ENCODE measurements at regions not wholly inside any gene's neighbourhood (a gene's known extent, or its start where the extent isn't known, plus 50 kb on each side); places are given as distances from the start of the nearest gene placed in this dataset.

DNA sequence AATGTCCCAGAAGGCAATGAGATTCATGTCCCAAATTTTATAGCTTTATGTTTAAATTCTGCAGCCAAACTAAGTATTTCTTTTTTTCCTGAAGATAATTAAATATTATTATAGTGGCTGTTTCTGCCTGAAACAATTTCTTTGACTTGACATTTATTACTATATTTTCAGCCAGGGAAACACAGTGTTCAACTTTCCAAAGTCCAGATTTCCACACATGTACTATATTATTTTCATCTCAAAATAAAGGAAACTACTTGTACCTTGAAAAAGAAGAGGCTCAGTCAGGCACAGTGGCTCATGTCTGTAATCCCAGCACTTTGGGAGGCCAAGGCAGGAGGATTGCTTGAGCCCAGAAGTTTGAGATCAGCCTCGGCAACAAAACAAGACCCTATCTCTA, 77.8 kb upstream of the BTG1 start:
- no peak overlapping the region for H3K4me3 ChIP-seq (ENCODE audit: low read length in 2 of 2)

DNA sequence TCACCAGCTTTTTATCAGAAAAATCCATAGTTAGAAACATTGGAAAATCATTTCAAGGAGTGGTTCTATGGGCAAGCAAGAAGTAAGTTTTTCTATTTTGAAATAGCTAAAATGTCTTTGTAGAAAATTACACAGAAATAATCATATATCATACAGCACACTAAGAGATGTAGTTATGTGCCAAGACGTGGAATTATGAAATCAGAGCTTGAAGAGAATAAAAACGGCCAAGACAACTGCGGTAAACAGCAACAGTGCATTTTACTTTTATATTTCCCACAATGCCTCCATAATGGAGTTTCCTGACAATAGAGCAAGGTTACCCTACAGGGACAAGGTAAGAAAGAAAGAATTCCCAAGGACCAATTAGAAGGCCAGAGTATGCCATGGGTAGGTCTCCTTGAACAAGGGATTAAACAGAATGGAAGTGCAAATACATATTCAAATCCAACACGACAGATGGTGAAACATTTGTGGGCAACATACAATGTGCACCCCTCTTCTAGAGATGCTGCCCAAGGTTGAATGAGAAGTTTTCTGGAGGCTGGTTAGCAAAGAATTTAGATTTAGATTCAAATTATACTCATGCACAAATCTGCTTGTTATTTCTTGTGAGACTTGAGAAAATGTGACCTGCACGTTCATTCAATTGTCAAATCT, 76.1 kb upstream of the BTG1 start:
- 72 to 77% methylated on average over 5 of the region's 5 CpGs for WGBS, 2 donors
- Histone ChIP-seq H3K9me3 (ENCODE audit: control insufficient read depth, low read length) (no peaks in the 10 kb centered on the region), H3K27me3 (ENCODE audit: control insufficient read depth in 1 of 2, insufficient read depth in 2 of 2, low read length in 1 of 2) (no peaks in the 10 kb centered on the region), H3K36me3 (ENCODE audit: control insufficient read depth in 1 of 2, insufficient read depth in 2 of 2, low read length in 1 of 2) (no peaks in the 10 kb centered on the region), H3K4me3 (ENCODE audit: low read length in 2 of 2) (no peak overlapping the region), H3K27ac (ENCODE audit: low read depth in 1 of 2, low read length in 2 of 2) (no peak overlapping the region), H3K4me1 (ENCODE audit: control insufficient read depth in 1 of 2, insufficient read depth in 2 of 2, low read length in 2 of 2) (peaks cover 0 to 2% of the 10 kb centered on the region in 2 donors)
- DNase-seq (no peak), ATAC-seq (ENCODE audit: low FRiP score) (no peak)
- intact Hi-C loops (cut with DNase I) = no loop called here

More for the DNA sequence above, 77.8 kb upstream of the BTG1 start:
- peaks cover 0 to 2% of the 10 kb centered on the region in 2 donors for H3K4me1 ChIP-seq (ENCODE audit: control insufficient read depth in 1 of 2, insufficient read depth in 2 of 2, low read length in 2 of 2)
- DNase-seq (no peak), ATAC-seq (ENCODE audit: low FRiP score) (no peak)
- H3K27ac ChIP-seq (ENCODE audit: low read depth in 1 of 2, low read length in 2 of 2) = no peak overlapping the region
- no peaks in the 10 kb centered on the region for H3K36me3 ChIP-seq (ENCODE audit: control insufficient read depth in 1 of 2, insufficient read depth in 2 of 2, low read length in 1 of 2)
- WGBS, 2 donors = 63 to 71% methylated on average over 1 of the region's 1 CpG
- intact Hi-C loops (cut with DNase I) = no loop called here
- no peaks in the 10 kb centered on the region for H3K9me3 ChIP-seq (ENCODE audit: control insufficient read depth, low read length)
- H3K27me3 ChIP-seq (ENCODE audit: control insufficient read depth in 1 of 2, insufficient read depth in 2 of 2, low read length in 1 of 2) = no peaks in the 10 kb centered on the region

DNA sequence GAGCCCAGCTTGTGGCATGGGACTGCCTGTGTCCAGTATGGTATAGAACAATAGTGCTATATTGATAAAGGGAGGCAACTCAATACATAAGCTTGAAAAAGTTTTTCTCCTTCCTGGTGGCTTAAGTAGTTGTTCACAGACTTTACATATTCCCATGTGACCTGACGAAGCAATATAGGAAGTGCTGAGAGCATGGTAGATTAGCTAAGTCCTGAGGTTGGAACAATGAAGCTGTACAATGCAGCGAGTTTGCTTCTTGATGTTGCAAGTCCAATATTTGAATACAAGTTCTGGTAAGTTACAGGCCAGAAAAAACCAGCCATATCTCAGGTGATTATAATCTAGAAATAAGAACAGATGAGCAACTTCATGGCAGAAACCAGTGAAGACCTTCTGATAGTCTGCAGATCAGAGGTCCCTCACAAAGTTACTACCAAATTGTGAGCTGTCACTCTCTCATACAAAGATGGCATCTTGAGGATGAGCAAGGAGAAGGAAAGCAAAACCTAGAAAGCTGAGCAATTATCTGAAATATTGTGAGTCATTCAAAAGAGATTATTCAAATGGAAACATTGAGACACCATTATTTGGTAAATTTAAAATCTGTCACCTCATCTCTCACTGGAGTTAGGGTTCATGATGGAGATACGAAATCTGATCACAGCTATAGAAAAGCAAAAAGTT, 72.9 kb upstream of the BTG1 start:
- no peak overlapping the region for H3K4me3 ChIP-seq (ENCODE audit: low read length in 2 of 2)

DNA sequence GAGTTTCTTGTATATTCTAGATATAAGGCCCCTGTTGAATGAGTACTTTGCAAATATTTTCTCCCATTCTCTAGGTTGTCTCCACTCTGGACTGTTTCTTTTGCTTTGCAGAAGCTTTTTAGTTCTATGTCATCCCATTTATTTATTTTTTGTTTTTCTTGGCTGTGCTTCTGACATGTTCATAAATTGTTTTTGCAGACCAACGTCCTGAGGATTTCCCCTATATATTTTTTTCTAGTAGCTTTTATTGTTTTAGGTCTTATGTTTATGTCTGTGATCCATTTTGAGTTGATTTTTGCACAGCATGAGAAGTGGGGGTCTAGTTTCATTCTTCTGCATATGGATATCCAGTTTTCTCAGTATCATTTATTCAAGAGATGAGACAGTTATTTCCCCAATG, 70.4 kb upstream of the BTG1 start:
- no peak for ATAC-seq (ENCODE audit: low FRiP score)

More for the DNA sequence above, 72.9 kb upstream of the BTG1 start:
- intact Hi-C loops (cut with DNase I) = no loop called here
- 95 to 96% methylated on average over 3 of the region's 3 CpGs for WGBS, 2 donors
- ATAC-seq (ENCODE audit: low FRiP score) (no peak), DNase-seq (no peak)
- Histone ChIP-seq H3K27me3 (ENCODE audit: control insufficient read depth in 1 of 2, insufficient read depth in 2 of 2, low read length in 1 of 2) (no peaks in the 10 kb centered on the region), H3K36me3 (ENCODE audit: control insufficient read depth in 1 of 2, insufficient read depth in 2 of 2, low read length in 1 of 2) (no peaks in the 10 kb centered on the region), H3K27ac (ENCODE audit: low read depth in 1 of 2, low read length in 2 of 2) (no peak overlapping the region), H3K9me3 (ENCODE audit: control insufficient read depth, low read length) (no peaks in the 10 kb centered on the region), H3K4me1 (ENCODE audit: control insufficient read depth in 1 of 2, insufficient read depth in 2 of 2, low read length in 2 of 2) (no peaks in the 10 kb centered on the region)

DNA sequence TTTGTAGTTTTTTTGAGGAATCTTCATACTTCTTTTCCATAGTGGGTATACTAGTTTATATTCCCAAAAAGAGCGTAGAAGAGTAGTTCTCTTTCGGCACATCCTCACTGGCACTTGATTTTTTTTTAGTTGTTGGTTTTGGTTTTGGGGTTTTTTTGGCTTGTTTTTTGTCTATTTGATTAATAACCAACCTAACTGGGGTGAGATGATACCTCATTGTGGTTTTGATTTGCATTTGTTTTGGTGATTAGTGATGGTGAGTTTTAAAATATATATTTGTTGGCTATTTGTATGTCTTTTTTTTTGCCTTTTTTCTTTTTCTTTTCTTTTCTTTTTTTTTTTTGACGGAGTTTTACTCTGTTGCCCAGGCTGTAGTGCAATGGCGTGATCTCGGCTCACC, 69.7 kb upstream of the BTG1 start:
- 99% methylated on average over 5 of the region's 5 CpGs for WGBS, 2 donors
- no peaks in the 10 kb centered on the region for H3K27me3 ChIP-seq (ENCODE audit: control insufficient read depth in 1 of 2, insufficient read depth in 2 of 2, low read length in 1 of 2)
- no peak for ATAC-seq (ENCODE audit: low FRiP score)

More for the DNA sequence above, 70.4 kb upstream of the BTG1 start:
- no peaks in the 10 kb centered on the region for H3K36me3 ChIP-seq (ENCODE audit: control insufficient read depth in 1 of 2, insufficient read depth in 2 of 2, low read length in 1 of 2)
- DNase-seq = no peak
- H3K4me1 ChIP-seq (ENCODE audit: control insufficient read depth in 1 of 2, insufficient read depth in 2 of 2, low read length in 2 of 2) = no peaks in the 10 kb centered on the region
- peaks cover 1% of the 10 kb centered on the region for H3K9me3 ChIP-seq (ENCODE audit: control insufficient read depth, low read length)
- H3K27ac ChIP-seq (ENCODE audit: low read depth in 1 of 2, low read length in 2 of 2) = no peak overlapping the region
- intact Hi-C loops (cut with DNase I) = no loop called here
- no peaks in the 10 kb centered on the region for H3K27me3 ChIP-seq (ENCODE audit: control insufficient read depth in 1 of 2, insufficient read depth in 2 of 2, low read length in 1 of 2)
- 0 to 2% methylated on average over 1 of the region's 1 CpG for WGBS, 2 donors
- no peak overlapping the region for H3K4me3 ChIP-seq (ENCODE audit: low read length in 2 of 2)

GRCh38 chr12:92213166-92213565, 67.5 kb upstream of the BTG1 start:
- ATAC-seq (ENCODE audit: low FRiP score) (no peak), DNase-seq (no peak)
- Histone ChIP-seq H3K27me3 (ENCODE audit: control insufficient read depth in 1 of 2, insufficient read depth in 2 of 2, low read length in 1 of 2) (no peaks in the 10 kb centered on the region), H3K36me3 (ENCODE audit: control insufficient read depth in 1 of 2, insufficient read depth in 2 of 2, low read length in 1 of 2) (no peaks in the 10 kb centered on the region), H3K4me1 (ENCODE audit: control insufficient read depth in 1 of 2, insufficient read depth in 2 of 2, low read length in 2 of 2) (no peaks in the 10 kb centered on the region), H3K4me3 (ENCODE audit: low read length in 2 of 2) (no peak overlapping the region), H3K9me3 (ENCODE audit: control insufficient read depth, low read length) (peaks cover 1% of the 10 kb centered on the region), H3K27ac (ENCODE audit: low read depth in 1 of 2, low read length in 2 of 2) (no peak overlapping the region)
- WGBS, 2 donors = 84 to 89% methylated on average over 2 of the region's 2 CpGs
- intact Hi-C loops (cut with DNase I) = no loop called here

More for the DNA sequence above, 69.7 kb upstream of the BTG1 start:
- Histone ChIP-seq H3K27ac (ENCODE audit: low read depth in 1 of 2, low read length in 2 of 2) (no peak overlapping the region), H3K36me3 (ENCODE audit: control insufficient read depth in 1 of 2, insufficient read depth in 2 of 2, low read length in 1 of 2) (no peaks in the 10 kb centered on the region), H3K4me1 (ENCODE audit: control insufficient read depth in 1 of 2, insufficient read depth in 2 of 2, low read length in 2 of 2) (no peaks in the 10 kb centered on the region), H3K9me3 (ENCODE audit: control insufficient read depth, low read length) (peaks cover 1% of the 10 kb centered on the region), H3K4me3 (ENCODE audit: low read length in 2 of 2) (no peak overlapping the region)
- intact Hi-C loops (cut with DNase I) = no loop called here
- no peak for DNase-seq

DNA sequence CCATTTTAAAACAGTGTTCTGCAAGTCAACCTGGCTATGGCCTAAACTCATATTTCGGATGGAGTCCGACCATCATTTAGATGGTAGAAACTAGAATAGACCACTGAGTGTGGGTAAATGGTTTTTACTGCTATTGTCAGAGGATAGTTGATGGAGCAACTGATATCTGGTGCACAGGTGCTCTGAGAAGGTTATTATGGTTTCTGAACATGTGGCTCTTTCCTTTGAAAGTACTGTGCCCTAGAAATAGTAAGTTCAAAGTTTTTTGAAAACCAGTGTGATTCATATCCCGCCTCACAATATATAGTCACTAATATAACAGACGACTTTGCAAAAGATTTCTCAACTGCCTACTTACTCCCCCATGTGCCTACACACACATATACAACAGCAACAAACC, 64.4 kb upstream of the BTG1 start:
- H3K4me1 ChIP-seq (ENCODE audit: control insufficient read depth in 1 of 2, insufficient read depth in 2 of 2, low read length in 2 of 2) = no peaks in the 10 kb centered on the region

GRCh38 chr12:92208613-92209121, 63.0 kb upstream of the BTG1 start:
- H3K36me3 ChIP-seq (ENCODE audit: control insufficient read depth in 1 of 2, insufficient read depth in 2 of 2, low read length in 1 of 2) = no peaks in the 10 kb centered on the region
- H3K27ac ChIP-seq (ENCODE audit: low read depth in 1 of 2, low read length in 2 of 2) = no peak overlapping the region
- ATAC-seq (ENCODE audit: low FRiP score) = peak; percentile 72
- no peaks in the 10 kb centered on the region for H3K27me3 ChIP-seq (ENCODE audit: control insufficient read depth in 1 of 2, insufficient read depth in 2 of 2, low read length in 1 of 2)
- H3K4me3 ChIP-seq (ENCODE audit: low read length in 2 of 2) = no peak overlapping the region
- no peaks in the 10 kb centered on the region for H3K4me1 ChIP-seq (ENCODE audit: control insufficient read depth in 1 of 2, insufficient read depth in 2 of 2, low read length in 2 of 2)
- H3K9me3 ChIP-seq (ENCODE audit: control insufficient read depth, low read length) = peaks cover 1% of the 10 kb centered on the region
- 28 to 40% methylated on average over 6 of the region's 6 CpGs for WGBS, 2 donors
- intact Hi-C loops (cut with DNase I) = loop anchor here in 1 of 2 donors (5.0 kb wide), 1 partner anchor 61 kb away; the partner anchor contains the start of gene BTG1
- no peak for DNase-seq

More for the DNA sequence above, 64.4 kb upstream of the BTG1 start:
- ATAC-seq (ENCODE audit: low FRiP score) (no peak), DNase-seq (no peak)
- Histone ChIP-seq H3K4me3 (ENCODE audit: low read length in 2 of 2) (no peak overlapping the region), H3K36me3 (ENCODE audit: control insufficient read depth in 1 of 2, insufficient read depth in 2 of 2, low read length in 1 of 2) (no peaks in the 10 kb centered on the region), H3K27ac (ENCODE audit: low read depth in 1 of 2, low read length in 2 of 2) (no peak overlapping the region), H3K9me3 (ENCODE audit: control insufficient read depth, low read length) (peaks cover 1% of the 10 kb centered on the region), H3K27me3 (ENCODE audit: control insufficient read depth in 1 of 2, insufficient read depth in 2 of 2, low read length in 1 of 2) (no peaks in the 10 kb centered on the region)
- 90 to 91% methylated on average over 4 of the region's 4 CpGs for WGBS, 2 donors
- intact Hi-C loops (cut with DNase I) = no loop called here

DNA sequence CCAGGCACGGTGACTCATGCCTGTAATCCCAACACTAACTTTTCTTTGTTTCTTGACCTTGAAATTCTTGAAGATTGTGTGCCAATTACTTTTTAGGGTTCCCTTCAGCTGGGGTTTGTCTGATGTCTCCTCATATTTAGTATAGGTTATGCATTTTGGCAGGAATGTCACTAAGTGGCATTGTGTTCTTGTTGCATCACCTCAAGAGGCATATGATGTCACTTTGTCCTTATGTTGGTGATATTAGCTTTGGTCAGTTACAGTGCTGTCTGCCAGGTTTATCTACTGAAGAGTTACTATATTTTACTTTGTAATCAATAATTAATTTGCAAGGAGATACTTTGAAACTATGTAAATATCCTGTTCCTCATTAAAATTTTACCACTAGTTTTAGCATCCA, 61.0 kb upstream of the BTG1 start:
- Histone ChIP-seq H3K36me3 (ENCODE audit: control insufficient read depth in 1 of 2, insufficient read depth in 2 of 2, low read length in 1 of 2) (no peaks in the 10 kb centered on the region), H3K4me3 (ENCODE audit: low read length in 2 of 2) (no peak overlapping the region), H3K9me3 (ENCODE audit: control insufficient read depth, low read length) (no peaks in the 10 kb centered on the region), H3K27ac (ENCODE audit: low read depth in 1 of 2, low read length in 2 of 2) (no peak overlapping the region), H3K27me3 (ENCODE audit: control insufficient read depth in 1 of 2, insufficient read depth in 2 of 2, low read length in 1 of 2) (no peaks in the 10 kb centered on the region), H3K4me1 (ENCODE audit: control insufficient read depth in 1 of 2, insufficient read depth in 2 of 2, low read length in 2 of 2) (no peaks in the 10 kb centered on the region)
- DNase-seq = no peak
- ATAC-seq (ENCODE audit: low FRiP score) = no peak
- intact Hi-C loops (cut with DNase I) = loop anchor here in 1 of 2 donors (5.0 kb wide), 1 partner anchor 59 kb away; the partner anchor contains the start of gene BTG1
- 84 to 93% methylated on average over 1 of the region's 1 CpG for WGBS, 2 donors
